Activated T-cell treated with anti-CD3 and anti-CD28 coated beads, Interleukin-2, amount 50 U/mL, for 24 hours (primary cell): ENCODE measurements at regions not wholly inside any gene's neighbourhood (a gene's known extent, or its start where the extent isn't known, plus 50 kb on each side); places are given as distances from the start of the nearest gene placed in this dataset.

Experiments
- DNase-seq: peaks from one replicate; pipeline ENCODE4 v3.0.0-alpha.2; 2020
- H3K27ac Mint-ChIP-seq: 2 replicates; pipeline ENCODE4 v1.8.0; 2020; ENCODE audit warnings: mild to moderate bottlenecking, mixed read lengths
- H3K27me3 Mint-ChIP-seq: 2 replicates; pipeline ENCODE4 v1.8.0; 2020; ENCODE audit warnings: mixed read lengths
- H3K36me3 Mint-ChIP-seq: 2 replicates; pipeline ENCODE4 v1.8.0; 2020; ENCODE audit warnings: low read depth, mixed read lengths
- H3K4me1 Mint-ChIP-seq: 2 replicates; pipeline ENCODE4 v1.8.0; 2020; ENCODE audit warnings: low read depth, mixed read lengths
- H3K4me3 Mint-ChIP-seq: 2 replicates; pipeline ENCODE4 v1.8.0; 2020; ENCODE audit warnings: mild to moderate bottlenecking, moderate library complexity, mixed read lengths
- H3K9me3 Mint-ChIP-seq: 2 replicates; pipeline ENCODE4 v1.8.0; 2020; ENCODE audit warnings: mixed read lengths

DNA sequence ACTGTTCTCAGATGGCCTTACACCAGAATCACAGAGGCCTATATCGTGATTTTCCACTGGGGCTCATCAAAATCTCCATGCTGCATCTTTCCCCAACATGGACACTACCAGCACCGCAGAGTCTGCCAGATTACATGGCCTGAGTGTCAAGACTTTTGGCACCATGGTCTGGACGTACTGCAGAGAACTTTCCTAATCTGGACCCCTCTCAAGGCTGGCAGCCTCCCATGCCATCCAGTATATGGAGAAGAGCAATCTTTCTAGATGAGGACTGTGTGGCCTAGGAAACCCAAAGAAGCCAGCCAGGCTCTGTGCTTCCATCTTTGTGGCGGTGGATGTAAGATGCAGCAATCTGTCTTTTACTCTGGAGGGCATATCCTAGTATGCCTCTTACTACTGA, 139.2 kb downstream of the ADAMTS15 start:
- no peak overlapping the region for H3K27ac Mint-ChIP-seq
- H3K4me3 Mint-ChIP-seq: no peak overlapping the region
- H3K27me3 Mint-ChIP-seq: peaks cover 6% of the 10 kb centered on the region
- H3K4me1 Mint-ChIP-seq: no peaks in the 10 kb centered on the region
- H3K36me3 Mint-ChIP-seq: no peaks in the 10 kb centered on the region
- DNase-seq: no peak
- H3K9me3 Mint-ChIP-seq: peaks cover 3% of the 10 kb centered on the region

DNA sequence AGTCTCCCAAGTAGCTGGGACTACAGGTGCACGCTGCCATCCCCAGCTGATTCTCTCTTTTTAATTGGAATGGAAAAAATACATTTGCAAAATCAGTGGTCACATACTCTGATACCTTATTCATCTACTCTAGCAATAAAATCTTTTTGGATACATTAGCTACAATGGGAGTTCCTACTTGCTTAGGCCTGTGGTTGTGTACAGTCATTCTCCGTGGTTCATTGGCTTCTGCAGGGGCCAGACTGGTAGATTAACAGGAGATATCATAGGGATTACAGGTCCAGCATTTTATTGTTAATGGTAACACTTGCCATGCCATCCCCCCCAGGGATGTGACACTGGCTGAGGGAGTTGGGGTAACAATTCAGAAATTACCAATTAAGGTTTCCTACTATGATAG, 140.0 kb downstream of the ADAMTS15 start:
- DNase-seq: no peak
- Mint-ChIP-seq H3K27ac (no peak overlapping the region), H3K4me3 (no peak overlapping the region), H3K4me1 (no peaks in the 10 kb centered on the region), H3K36me3 (no peaks in the 10 kb centered on the region), H3K27me3 (peaks cover 6% of the 10 kb centered on the region), H3K9me3 (peaks cover 3% of the 10 kb centered on the region)

- H3K27me3 Mint-ChIP-seq: peaks cover 2% of the 10 kb centered on the region
- no peak overlapping the region for H3K4me3 Mint-ChIP-seq
- no peaks in the 10 kb centered on the region for H3K36me3 Mint-ChIP-seq
- no peaks in the 10 kb centered on the region for H3K4me1 Mint-ChIP-seq
- no peak for DNase-seq
- H3K9me3 Mint-ChIP-seq: no peaks in the 10 kb centered on the region
- H3K27ac Mint-ChIP-seq: no peak overlapping the region
Observed at GRCh38 chr11:130592056-130592455, 143.6 kb downstream of the ADAMTS15 start.

DNA sequence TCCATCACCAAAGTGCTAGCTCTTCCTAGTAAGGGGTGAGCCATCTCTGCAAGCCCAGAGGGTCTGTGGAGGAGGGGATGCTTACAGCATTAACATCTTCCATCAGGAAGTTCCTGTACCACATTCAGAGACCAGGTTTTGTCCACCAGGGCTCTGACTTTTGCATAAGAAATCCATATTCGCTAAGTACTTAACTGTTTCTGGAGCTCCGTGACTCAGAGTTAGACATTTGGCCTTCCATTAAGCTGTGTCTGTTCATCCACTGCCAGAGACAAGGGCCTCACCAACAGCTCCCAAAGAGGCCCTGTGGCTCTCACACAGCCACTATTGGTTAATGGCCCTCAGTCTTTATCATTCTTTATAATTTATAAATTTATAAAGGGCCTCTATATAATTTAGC, 144.6 kb downstream of the ADAMTS15 start:
- H3K4me3 Mint-ChIP-seq: no peak overlapping the region
- DNase-seq: no peak
- no peak overlapping the region for H3K27ac Mint-ChIP-seq
- no peaks in the 10 kb centered on the region for H3K9me3 Mint-ChIP-seq
- H3K4me1 Mint-ChIP-seq: no peaks in the 10 kb centered on the region
- H3K27me3 Mint-ChIP-seq: peaks cover 2% of the 10 kb centered on the region
- H3K36me3 Mint-ChIP-seq: no peaks in the 10 kb centered on the region

GRCh38 chr11:130598433-130598832, 150.0 kb downstream of the ADAMTS15 start:
- no peak overlapping the region for H3K27ac Mint-ChIP-seq
- H3K27me3 Mint-ChIP-seq: no peaks in the 10 kb centered on the region
- no peak overlapping the region for H3K4me3 Mint-ChIP-seq
- no peaks in the 10 kb centered on the region for H3K9me3 Mint-ChIP-seq
- no peaks in the 10 kb centered on the region for H3K36me3 Mint-ChIP-seq
- no peaks in the 10 kb centered on the region for H3K4me1 Mint-ChIP-seq
- no peak for DNase-seq

DNA sequence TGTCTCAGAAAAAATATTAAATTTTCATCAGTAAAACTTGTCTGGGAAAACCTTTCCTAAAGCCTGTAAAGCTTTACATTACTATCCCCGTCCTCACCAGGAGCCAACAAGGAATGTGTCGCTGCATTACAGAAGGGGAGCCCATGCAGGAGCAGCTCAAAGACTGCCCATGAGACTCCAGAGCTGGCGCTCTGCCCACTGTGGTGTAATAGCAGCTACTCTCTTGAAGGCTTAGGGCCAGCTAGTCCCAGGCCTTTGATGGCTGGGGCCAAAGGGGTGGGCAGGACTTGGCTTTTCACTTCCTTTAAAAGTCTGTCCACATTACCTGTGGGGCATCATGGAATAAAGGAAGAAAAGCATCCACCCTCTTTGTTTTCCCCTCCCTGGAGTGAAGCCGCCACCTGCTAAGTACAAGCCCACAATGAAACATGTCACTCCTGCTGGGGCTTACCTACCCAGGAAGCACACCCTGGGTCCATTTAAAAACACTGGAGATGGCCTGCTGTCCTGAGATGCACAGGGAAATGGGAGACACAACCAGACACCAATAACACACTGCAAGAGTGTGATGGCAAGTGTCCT, 150.7 kb downstream of the ADAMTS15 start:
- no peak for DNase-seq
- Mint-ChIP-seq H3K36me3 (no peaks in the 10 kb centered on the region), H3K4me1 (no peaks in the 10 kb centered on the region), H3K9me3 (no peaks in the 10 kb centered on the region), H3K27ac (no peak overlapping the region), H3K27me3 (no peaks in the 10 kb centered on the region), H3K4me3 (no peak overlapping the region)

GRCh38 chr11:130600139-130600538, 151.7 kb downstream of the ADAMTS15 start:
- no peak for DNase-seq
- Mint-ChIP-seq H3K4me3 (no peak overlapping the region), H3K27ac (no peak overlapping the region), H3K27me3 (no peaks in the 10 kb centered on the region), H3K36me3 (no peaks in the 10 kb centered on the region), H3K4me1 (no peaks in the 10 kb centered on the region), H3K9me3 (no peaks in the 10 kb centered on the region)

DNA sequence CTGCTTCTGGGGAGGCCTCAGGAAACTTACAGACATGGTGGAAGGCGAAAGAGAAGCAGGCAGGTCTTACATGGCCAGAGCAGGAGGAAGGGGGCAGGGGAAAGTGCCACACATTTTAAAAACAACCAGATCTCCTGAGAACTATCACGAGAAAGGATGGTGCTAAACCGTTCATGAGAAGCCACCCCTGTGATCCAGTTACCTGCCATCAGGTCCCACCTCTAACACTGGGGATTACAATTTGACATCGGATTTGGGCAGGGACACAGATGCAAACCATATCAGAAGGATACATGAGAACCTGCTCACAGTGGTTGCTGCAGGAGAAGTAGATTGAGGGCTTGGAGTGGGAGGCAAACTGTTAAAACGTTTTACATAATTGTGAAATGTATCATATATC, 152.2 kb downstream of the ADAMTS15 start:
- DNase-seq: no peak
- Mint-ChIP-seq H3K4me3 (no peak overlapping the region), H3K27ac (no peak overlapping the region), H3K9me3 (no peaks in the 10 kb centered on the region), H3K27me3 (no peaks in the 10 kb centered on the region), H3K4me1 (no peaks in the 10 kb centered on the region), H3K36me3 (no peaks in the 10 kb centered on the region)

DNA sequence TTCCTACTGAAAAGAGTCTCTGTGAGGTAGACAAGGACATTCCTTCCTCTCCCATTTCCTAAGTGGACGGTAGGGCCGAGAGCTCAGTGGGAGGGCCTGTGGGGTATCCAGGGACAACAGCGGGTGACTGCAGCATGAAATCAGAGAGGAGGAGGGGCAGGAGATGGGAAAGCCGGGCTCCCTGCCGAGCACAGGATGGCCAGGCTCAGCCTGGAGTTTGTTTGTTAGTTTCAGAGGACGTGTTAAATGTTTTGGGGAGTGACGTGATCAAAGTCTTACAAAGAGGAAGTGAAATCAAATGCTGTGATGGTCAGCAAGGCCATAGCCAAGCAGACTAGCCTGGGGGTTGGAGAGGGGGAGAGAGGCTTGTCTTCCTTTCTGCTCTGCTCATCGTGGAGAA, 152.7 kb downstream of the ADAMTS15 start:
- H3K9me3 Mint-ChIP-seq: no peaks in the 10 kb centered on the region
- H3K4me1 Mint-ChIP-seq: no peaks in the 10 kb centered on the region
- H3K27ac Mint-ChIP-seq: no peak overlapping the region
- no peaks in the 10 kb centered on the region for H3K36me3 Mint-ChIP-seq
- H3K27me3 Mint-ChIP-seq: no peaks in the 10 kb centered on the region
- H3K4me3 Mint-ChIP-seq: no peak overlapping the region
- DNase-seq: no peak

GRCh38 chr11:130601764-130602460, 153.5 kb downstream of the ADAMTS15 start:
- no peak overlapping the region for H3K4me3 Mint-ChIP-seq
- no peak overlapping the region for H3K27ac Mint-ChIP-seq
- no peaks in the 10 kb centered on the region for H3K4me1 Mint-ChIP-seq
- H3K27me3 Mint-ChIP-seq: peaks cover 1% of the 10 kb centered on the region
- no peaks in the 10 kb centered on the region for H3K36me3 Mint-ChIP-seq
- no peak for DNase-seq
- H3K9me3 Mint-ChIP-seq: no peaks in the 10 kb centered on the region

DNA sequence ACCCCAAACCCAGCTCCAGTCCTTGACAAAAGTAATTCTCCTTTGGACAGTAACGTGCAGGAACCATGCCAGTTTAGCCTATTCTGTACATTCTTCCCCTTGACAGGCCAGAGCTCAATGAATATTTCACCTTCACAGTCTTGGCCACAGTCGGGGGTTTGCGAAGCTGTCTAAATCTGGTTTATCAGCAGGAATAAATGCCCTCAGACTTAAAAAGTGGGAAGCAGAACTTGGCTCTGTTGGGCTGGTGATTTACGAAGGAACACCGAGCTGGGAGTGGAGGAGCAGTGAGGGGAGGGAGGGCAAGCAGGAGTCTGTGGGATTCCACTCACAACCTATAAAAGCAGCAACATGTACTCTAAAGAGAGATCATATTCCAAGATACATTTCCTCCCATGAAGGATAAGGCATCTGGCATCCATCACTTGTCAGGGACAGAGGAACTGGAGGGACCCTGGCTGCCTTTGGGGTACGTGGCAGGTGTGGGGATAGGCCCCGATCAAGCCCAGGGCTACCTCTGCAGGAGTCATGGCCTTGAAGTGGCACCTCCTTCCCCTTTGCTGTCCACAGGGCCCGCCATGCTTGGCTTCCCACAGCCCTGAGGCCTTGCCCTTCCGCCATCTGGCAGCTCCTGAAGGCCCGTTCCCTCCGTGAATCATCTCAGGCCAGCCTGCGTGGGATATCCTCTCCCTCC, 154.3 kb downstream of the ADAMTS15 start:
- Mint-ChIP-seq H3K27ac (no peak overlapping the region), H3K4me1 (no peaks in the 10 kb centered on the region), H3K36me3 (no peaks in the 10 kb centered on the region), H3K27me3 (peaks cover 2% of the 10 kb centered on the region), H3K4me3 (no peak overlapping the region), H3K9me3 (no peaks in the 10 kb centered on the region)
- DNase-seq: no peak

- Mint-ChIP-seq H3K4me3 (no peak overlapping the region), H3K27ac (no peak overlapping the region), H3K4me1 (no peaks in the 10 kb centered on the region), H3K36me3 (no peaks in the 10 kb centered on the region), H3K27me3 (peaks cover 6% of the 10 kb centered on the region), H3K9me3 (no peaks in the 10 kb centered on the region)
- DNase-seq: no peak
Observed at GRCh38 chr11:130603335-130603906, 155.0 kb downstream of the ADAMTS15 start.

DNA sequence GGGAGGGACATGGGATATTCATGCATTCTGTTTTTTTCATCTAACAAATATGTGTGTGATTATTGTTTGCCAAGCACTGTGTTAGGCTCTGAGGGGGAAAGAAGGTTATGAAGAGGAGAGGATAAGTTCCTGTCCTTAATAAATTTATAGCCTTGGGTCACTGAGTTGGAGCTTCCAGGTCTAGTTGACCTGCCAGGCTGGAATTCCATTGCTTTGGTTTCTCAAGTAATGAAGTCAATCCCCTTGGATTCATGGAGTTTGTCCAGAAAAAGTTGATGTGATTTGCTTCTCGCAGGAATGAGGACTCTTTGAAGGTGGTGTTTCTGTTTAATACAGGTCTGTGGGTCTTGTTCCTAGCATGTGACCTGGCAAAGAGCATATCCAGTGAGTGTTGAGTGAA, 156.2 kb downstream of the ADAMTS15 start:
- H3K4me1 Mint-ChIP-seq: no peaks in the 10 kb centered on the region
- no peaks in the 10 kb centered on the region for H3K36me3 Mint-ChIP-seq
- H3K9me3 Mint-ChIP-seq: no peaks in the 10 kb centered on the region
- DNase-seq: no peak
- H3K27ac Mint-ChIP-seq: no peak overlapping the region
- no peak overlapping the region for H3K4me3 Mint-ChIP-seq
- peaks cover 6% of the 10 kb centered on the region for H3K27me3 Mint-ChIP-seq

GRCh38 chr11:130606178-130606577, 157.7 kb downstream of the ADAMTS15 start:
- Mint-ChIP-seq H3K4me1 (no peaks in the 10 kb centered on the region), H3K27me3 (peaks cover 6% of the 10 kb centered on the region), H3K36me3 (no peaks in the 10 kb centered on the region), H3K9me3 (no peaks in the 10 kb centered on the region), H3K27ac (no peak overlapping the region), H3K4me3 (no peak overlapping the region)
- no peak for DNase-seq
